GM18907 (cell line): ENCODE measurements at regions not wholly inside any gene's neighbourhood (a gene's known extent, or its start where the extent isn't known, plus 50 kb on each side); places are given as distances from the start of the nearest gene placed in this dataset.

Source experiments
- ATAC-seq: cut with Tn5 transposase; IDR thresholded peaks from one replicate; pipeline ENCODE4 v1.9.1; 2021; ENCODE audit warnings: mild to moderate bottlenecking, moderate library complexity; ENCODE audit not compliant: unreplicated experiment

DNA sequence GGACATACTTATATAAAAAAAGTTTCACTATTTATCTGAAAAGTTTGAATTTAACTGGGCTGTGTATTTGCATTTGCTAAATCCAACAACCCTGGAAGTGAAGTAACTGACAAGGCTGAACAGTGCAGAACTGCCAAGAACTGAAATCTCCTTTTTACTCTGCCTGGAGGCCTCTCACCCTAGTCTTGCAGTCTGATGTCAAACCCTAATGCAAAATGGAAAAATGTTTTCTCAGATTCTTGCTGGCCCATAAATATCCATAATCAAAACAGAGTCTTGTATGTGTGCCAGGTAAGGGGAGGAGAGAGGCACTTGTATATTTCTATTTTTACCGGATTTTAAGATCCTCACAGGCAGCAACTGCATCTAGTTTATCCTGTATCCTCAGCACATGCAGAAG is 432.7 kb upstream of the KLF4 start:
- no peak for ATAC-seq

DNA sequence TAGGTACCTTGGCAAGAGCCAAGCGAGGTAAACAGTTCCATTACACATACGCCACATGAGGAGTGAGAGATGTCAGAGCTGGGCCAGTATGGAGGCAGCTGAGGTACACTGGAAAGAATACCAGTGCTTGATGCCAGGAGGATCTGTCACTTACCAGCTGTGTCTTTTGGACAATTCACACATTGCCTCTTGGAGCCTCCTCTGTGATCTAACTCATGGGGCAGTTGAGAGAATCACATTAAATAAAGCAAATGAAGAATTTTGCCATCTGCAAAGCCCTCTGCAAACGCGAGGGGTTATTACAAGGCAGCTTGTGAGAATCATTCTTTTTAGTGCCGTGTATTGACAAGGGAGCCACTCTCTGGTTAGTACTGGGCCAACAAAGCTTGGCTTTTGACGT is 429.7 kb upstream of the KLF4 start:
- ATAC-seq: no peak

DNA sequence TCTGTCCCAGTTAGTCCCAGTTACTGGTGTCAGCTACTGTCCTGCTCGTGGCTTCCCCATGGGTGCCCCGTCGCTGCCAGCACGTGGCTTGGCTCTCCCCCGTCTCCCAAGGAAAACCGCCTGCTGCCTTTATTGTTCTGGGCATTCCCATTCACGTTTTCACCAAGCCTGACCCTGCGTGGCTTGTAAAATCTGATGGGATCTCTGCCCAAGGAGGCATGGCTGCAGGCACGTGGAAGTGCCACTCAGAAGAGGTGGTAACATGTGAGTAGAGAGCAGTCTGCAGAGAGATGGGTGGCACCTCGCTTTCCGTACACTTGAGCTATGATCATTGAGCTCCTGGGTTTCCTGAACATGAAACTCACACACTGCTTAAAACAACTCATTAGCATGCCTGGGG is 429.2 kb upstream of the KLF4 start:
- ATAC-seq: no peak

DNA sequence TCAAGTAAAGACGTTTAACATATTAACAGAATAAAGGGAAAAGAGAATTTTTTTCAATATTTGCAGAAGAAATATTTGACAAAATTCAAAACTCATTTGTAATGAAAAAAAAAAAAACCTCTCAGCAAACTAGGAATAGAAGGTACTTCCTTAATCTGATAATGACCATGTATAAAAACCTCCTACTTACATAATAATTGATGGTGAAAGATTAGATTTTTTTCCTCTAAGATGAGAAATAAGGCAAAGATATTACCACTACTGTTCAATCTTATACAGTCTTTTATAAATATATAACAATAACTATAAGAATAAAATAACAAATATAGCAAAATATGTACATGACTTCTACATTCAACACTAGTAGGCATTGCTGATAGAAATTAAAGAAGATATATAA is 424.6 kb upstream of the KLF4 start:
- ATAC-seq: no peak

DNA sequence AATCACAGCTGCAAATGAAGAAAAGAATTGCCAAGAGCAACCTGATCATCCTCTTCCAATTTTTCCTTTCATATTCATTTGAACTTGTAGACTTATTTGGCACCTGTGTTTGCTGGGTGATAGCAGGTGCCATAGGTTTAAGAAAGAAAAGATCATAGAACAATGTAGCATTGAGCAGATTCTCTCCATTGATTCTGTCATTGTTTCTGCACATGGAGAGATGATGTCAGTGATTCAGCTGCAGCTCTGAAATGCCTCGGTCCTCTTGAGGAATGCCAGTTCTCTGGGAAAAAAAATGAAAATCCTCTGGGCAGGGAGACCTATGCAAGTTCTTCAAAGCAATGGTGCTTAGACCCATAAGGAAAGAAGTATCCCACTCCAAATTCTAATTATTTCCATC is 418.1 kb upstream of the KLF4 start:
- no peak for ATAC-seq

DNA sequence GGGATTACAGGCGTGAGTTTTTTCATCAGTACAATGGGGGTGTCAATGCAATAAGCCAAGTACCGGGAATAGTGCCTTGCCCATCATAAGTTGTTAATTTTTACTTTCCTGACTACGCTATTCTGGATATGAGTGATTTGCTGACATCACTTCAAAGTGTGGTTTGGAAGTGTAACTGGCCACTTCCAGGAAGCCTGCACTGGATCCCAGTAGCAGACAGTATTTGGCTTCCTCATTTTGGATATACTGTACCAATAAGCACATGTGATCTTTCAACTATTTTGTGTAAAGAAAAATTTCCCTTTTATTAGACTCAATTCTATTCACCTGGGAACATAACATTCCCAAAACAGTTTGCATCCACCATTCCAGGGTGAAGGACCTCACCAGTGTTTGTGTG is 417.7 kb upstream of the KLF4 start:
- ATAC-seq: no peak

DNA sequence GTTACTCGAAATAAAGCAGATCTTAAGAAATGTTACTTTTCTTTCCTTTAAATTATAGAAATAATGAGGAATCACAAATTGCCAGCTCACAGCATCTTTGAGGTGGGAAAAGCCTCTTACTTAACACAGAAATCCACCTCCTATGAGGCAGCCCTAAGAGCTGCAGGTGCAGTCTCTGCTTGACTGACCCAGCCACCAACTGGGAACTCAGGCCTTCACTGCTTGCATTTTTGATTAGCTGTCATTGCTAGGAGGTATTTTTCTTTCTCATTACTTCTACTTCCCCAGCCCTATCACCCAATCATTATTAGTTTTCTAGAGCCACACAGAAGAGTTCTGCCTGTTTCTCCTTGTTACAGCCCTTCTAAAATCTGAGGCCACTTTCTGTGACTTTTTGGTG is 416.5 kb upstream of the KLF4 start:
- ATAC-seq: no peak

DNA sequence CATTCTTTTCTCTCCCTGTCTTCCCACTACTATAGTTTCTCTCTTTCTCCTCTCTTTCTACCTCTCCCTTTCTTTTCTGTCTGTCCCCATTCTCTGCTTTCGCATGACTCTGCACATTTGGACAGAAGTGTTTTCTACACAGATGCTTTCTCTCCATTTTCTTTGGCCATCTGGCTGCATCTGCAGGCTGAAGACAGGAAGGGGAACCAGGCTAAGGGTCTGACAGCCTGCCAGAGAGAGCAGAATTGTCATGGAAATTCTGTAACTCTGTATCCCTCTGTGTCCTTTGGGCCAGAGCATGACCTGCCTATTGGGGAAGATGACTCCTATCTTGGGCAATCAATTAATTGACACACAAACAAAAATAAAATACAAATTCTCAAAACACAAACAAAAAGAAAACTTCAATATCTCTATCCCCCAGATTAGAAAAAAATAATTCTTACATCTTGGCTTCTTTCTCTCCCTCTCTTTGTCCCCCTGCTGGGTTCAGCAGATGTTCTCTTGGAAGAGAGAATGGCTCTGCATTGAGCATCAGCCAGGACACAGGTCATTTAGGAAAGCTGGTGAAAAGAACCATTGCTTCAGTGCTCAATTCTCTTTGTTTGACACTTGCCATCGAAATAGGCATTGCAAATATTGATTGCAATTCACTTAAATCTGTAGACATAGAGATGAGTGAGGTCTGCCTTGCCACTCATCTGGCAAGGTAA is 415.9 kb upstream of the KLF4 start:
- no peak for ATAC-seq

DNA sequence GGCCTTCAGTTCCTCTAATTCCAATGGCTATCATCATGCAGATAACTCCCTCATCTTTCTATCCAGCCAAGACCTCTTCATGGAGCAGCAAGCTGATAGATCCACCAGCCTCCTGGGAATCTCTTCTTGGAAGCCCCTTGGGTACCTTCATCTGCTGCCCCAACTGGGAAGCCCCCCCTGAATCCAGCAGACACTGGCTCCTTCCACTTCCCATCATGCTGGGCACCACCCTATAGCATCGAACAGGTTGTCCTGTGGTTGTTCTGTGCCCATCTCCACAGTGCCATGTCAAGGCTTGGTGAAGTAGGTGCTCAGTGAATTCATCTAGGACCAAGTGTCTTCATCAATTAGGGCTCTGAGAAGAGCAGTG is 410.4 kb upstream of the KLF4 start:
- ATAC-seq: no peak

DNA sequence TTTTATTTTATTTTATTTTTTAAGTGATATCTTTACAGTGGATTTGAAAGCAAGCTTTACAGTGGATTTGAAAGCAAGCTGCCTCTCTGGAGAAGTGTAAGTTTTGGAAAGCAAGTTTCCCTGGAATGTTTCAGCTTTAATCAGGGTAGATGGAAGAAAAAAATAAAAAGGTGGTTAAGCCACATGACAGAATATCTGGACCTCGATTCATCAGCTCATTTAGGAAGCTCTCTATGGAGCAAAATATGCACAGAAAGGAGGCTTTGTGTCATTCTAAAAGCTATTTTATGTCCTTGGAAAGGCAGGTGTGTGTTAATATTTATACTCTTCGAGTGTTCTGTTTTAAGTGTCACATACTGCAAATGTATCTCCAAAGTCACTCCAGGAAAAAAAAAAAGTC is 409.2 kb upstream of the KLF4 start:
- no peak for ATAC-seq

DNA sequence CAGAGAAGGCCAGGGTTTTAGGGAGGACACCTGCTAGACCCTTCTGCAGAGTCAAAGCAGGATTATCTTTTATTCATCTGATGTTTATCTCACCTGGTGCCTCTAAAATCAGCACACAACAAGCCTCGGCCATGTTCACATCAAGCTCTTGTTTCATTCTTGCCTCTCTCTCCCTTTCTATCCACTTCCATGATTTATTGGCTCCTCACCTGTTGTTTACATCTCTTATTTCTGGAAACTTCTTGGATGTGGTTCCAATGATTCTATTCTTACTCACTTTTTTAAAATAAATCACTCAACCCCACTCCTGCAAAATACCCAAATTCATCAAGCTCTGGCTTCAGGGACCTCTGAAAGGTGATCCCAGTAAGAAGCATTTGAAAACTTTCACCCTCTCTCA is 407.0 kb upstream of the KLF4 start:
- ATAC-seq: no peak

DNA sequence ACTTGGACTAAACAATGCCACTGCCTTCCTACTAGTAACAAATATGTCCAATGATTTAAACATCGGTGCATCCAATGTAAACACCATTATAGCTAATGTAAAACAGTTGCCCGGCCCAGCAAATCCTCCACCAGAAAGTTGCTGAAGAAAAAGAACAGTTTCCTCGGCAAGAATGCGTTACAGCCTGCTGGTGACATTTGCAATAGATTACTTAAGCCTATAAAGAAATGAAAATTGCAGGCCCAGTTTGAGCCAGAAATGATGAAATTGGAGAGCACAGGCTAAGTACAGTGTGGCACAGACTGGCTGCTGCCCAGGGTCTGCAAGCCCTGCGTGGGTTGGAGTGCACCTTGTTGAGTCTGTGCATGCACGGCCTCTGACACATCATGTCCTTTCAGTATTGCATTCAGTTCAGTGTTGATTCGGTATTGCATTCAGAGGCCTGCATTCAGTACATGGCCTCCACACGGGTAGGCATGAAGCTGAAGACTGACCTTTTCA is 406.0 kb upstream of the KLF4 start:
- ATAC-seq: no peak

DNA sequence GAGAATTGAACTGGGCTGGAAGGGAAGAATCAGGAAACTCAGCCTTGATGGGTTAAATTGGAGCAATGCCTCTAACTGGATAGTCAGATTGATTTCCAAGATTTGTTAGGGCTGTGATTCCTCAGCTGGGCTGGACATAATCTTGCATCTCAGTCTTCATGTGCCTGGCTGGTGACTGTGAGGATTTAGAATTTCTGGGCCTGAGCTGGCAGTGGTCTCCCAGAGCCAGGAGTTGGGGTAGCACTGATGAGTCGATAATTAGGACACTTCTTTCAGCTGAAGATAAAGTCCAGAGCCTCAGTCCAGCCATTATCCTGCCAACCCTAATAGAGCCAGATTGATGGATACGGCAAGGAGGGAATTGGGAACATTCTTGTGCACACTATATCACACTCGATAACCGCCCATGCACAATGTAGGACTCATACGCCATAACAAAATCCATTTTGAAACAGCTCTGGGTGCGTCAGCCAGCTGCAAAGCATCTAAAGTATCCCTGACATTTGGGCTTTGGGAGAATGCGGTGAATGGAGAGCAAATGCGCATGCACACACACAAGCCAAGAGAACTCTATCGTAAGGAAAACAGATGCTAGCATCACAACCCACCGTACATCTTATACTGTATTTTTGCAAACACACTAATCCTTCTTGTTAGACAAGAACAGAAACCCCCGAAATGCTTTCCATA is 405.1 kb upstream of the KLF4 start:
- ATAC-seq: no peak

DNA sequence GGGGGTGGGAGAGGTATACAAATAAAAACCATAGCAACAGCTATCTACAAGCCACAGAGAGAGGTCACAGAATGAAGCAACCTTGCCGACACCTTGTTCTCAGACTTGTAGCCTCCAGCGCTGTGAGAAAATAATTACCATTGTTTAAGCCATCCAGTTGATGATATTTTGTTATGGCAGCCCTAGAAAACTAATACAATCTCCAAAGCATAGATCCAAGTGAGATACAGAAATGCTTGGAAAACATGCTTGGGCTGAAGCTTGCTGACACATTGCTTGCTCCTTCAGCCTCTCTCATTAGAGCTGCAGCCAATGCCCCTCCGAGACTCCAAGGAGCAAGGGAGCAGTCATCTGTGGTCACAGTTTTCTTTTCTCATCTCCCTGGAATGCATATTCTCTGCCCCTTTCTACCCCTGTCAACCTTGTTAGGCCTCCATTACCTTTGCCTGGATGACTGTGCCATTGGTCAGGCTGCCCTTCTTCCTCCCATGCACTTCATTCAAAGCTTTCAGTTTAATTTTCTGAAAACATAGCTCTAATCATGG is 401.4 kb upstream of the KLF4 start:
- no peak for ATAC-seq

DNA sequence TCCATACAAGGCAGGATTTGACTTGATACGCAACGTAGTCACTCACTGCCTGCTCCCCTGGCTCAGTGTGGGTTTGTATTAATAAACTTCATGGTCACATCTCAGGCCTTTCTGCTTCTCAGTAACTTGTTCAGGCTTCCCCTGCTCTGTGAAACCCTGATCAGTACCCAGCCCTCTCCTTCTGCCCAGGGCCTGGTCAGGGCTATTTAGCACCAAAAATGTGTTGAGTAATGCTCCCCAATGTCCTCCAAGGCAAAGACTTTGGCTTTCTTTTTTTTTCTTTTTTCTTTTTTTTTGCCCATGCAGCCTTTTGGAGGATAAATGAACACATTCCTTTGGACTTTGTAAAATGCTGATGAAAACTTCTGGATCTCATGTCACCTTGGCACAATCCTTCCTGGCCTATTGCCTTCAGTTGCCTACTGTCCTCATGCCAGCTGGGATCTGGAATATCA is 399.2 kb upstream of the KLF4 start:
- no peak for ATAC-seq

DNA sequence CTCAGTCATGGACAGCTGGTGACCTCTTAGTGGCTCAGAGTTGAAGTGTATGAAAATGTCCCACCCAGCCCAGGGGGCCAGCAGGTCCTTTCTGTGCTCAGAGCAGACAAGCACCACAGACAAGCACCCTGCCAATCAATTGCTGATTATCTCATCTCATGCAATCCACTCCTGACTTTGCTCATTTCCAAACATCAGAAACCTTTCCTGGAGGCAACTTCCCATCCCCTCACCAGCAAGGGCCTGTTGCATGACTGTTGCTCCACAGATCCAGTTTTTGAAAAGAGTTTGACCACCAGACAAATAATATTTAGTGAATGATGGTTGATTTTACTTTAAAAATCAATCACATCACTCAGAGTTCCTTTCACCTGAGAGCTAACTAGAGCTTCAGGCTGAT is 397.3 kb upstream of the KLF4 start:
- ATAC-seq: no peak

DNA sequence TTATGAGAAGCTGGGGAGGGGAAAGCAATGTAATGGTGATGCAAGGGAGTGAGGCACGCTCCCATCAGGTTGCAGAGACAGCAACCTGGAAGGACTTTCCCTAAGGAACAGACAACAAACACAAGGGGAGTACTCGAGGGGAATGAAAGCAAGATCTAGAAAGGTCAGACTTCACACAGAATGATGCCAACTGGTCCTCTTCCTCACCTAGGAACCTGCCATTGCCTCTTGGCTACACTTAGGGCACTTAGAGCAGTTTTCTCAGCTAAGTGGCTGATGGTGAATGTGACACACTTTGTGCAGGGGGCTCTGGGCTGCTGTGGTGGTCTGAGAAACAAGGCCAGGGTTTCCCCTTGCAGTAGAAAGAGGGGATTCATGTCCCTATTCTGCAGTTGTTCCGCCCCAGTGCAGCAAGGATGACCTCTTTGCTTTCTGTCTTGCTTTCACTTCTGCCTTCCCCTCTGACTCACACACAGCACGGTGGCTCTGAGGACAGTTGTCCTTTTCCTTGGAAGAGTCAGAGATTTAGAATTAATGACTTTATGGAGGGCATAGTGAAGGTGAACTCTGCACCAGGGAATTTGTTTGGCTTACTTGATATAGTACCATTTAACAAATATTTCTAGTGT is 394.0 kb upstream of the KLF4 start:
- peak; percentile 93 for ATAC-seq

DNA sequence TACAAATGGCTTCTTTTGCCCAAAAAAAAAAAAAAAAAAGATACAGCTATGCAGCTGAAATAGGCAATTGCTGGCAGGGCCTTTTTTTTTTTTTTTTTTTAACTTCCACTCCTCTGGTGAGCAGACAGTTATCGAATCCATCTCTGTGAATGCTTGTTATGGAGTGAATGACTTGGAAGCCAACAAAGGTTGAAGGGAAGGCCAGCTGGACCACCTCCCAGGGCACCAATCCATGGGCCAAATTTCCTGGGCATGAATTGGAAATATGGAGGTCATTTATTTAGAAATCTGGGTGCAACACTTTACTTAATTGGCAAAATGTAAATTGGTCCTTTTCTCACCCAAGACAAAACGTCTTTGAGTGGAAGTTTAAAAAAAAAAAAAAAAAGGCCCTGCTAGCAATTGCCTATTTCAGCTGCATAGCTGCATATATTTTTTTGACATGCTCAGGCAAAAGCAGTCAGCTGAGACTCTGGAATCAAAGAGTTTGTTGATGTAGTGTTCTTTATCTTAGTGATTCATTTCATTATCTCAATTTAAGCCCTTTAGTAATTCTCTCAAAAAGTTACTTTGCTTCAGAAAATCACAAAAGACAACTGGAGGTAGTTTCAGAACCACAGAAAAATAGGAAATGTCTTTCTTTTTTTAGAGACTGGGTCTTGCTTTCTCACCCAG is 392.2 kb upstream of the KLF4 start:
- ATAC-seq: no peak

DNA sequence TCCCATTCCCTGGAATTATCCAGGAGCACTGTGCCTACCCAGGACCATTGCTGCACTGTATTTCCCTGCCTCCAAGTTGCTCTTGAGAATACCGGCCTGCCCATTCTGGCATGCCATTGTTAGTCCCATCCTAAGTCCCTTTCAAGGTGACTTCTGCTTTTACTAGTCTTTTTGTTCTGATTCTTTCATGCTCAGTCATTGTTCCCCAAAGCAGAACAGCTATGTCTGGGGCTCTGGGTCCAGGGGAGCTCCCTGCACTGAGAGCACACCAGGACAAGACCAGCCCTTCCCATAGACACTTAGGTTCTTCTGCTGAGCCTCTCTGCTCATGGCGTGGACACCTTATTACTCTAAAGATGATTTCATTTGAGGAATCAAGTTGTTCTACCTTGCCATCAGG is 388.9 kb upstream of the KLF4 start:
- no peak for ATAC-seq

DNA sequence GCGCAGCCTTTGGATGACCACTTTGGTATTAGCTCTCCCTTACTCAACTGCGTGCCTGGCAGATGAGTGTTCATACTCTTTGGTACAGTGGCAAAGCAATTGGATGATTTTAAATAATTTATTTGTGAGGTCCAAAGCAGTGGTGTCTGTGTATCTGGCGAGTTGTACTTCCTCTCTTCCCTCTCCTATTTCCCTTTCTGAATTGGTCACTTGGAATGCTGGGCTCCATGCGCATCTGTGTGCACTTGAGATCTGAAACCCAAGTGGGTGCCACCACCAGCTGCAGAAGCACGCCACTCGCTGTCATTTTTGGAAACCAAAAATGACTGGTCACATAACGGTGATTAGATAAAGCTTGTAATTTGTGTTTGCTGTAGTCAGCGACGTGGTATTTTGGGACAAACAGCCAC is 386.0 kb upstream of the KLF4 start:
- ATAC-seq: peak; percentile 56

DNA sequence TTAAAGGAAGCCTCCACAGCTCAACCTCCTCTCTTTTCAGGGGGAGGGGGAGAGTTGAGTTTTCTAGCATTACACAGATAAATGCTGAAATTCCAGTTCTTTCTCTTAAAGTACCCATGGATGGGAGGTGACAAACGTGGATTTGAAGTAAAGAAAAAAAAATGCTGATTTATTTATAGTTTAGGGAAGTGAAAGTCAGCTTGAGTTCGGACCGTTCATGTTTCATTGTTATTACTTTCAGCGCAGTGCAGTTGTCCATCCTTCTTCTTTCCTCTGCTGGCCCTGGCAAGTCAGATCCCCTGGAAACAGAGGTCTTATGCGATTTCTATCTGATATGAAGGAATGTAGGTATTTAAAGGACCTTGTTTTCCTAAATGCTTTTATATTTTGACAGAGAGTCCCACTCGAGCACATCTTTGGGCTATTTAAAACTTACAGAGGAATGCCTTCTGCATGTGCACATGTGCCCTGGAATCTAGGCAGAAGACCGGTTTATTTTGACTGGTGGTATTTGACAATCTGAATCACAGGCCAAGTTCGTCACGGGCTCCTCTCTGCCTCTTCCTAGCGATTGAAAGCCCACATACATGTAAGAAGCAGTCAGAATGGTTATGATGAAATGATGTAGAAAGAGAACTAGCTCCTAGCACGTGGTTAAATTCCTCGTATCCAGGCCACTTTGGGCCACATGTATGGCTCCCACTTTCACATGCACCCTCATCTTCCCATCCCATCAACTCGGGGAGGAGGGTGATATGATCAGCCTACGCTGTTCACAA is 385.2 kb upstream of the KLF4 start:
- ATAC-seq: peak; percentile 81
